ENCODE measurements at regions not wholly inside any gene's neighbourhood (a gene's known extent, or its start where the extent isn't known, plus 50 kb on each side); places are given as distances from the start of the nearest gene placed in this dataset.

- TF ChIP-seq POLR2AphosphoS5 (IDR thresholded peaks at IDR 0.05; ENCODE audit: low read depth, low read length) = no peak
- TF ChIP-seq SIN3A (IDR thresholded peaks at IDR 0.05; ENCODE audit: borderline replicate concordance, insufficient read depth, low read length) = no peak
- TF ChIP-seq TAF1 (IDR thresholded peaks at IDR 0.05; ENCODE audit: borderline replicate concordance, insufficient read depth, low read length) = no peak
- TF ChIP-seq REST (IDR thresholded peaks at IDR 0.05; ENCODE audit: insufficient read depth in 1 of 2, low read depth in 2 of 2, low read length in 2 of 2) = no peak
Measured at GRCh38 chr11:8799273-8799672, 111.7 kb upstream of the AKIP1 start.
